ENCODE measurements at regions not wholly inside any gene's neighbourhood (a gene's known extent, or its start where the extent isn't known, plus 50 kb on each side); places are given as distances from the start of the nearest gene placed in this dataset.

DNA sequence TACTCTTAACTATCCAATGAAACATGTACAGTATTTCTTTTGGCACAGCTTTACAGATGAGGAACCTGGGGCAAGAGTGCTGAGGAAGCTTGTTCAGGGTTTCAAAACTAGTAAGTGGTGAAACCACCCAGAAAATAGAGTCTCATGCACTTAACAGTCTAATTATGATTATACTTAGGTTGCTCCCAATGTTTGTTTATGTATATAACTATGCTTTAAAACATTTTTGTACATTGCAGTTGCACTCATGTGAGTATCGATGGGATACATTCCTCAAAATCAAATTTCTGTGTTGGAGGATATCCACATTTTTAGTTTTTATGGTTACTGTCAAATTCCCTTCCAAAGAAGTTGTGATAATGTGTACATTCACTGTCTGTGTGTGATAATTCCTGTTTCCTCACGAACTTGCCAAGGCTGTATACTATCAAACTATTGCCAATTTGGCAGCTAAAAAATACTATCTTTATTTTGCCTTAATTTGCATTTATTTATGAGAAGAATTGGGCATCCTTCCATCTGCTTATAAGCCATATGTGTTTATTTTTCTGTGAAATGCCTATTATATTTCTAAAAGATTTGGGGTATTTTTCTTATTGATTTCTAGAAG lies 143.9 kb upstream of the SSTR1 start:
- 54 to 58% methylated on average over 2 of the region's 2 CpGs for WGBS, 2 donors
- Histone ChIP-seq H3K36me3 (no peaks in the 10 kb centered on the region), H3K27me3 (no peaks in the 10 kb centered on the region), H3K4me3 (no peak overlapping the region), H3K4me1 (no peaks in the 10 kb centered on the region), H3K9me3 (no peaks in the 10 kb centered on the region), H3K27ac (no peak overlapping the region)
- TF ChIP-seq, protein P1, sequence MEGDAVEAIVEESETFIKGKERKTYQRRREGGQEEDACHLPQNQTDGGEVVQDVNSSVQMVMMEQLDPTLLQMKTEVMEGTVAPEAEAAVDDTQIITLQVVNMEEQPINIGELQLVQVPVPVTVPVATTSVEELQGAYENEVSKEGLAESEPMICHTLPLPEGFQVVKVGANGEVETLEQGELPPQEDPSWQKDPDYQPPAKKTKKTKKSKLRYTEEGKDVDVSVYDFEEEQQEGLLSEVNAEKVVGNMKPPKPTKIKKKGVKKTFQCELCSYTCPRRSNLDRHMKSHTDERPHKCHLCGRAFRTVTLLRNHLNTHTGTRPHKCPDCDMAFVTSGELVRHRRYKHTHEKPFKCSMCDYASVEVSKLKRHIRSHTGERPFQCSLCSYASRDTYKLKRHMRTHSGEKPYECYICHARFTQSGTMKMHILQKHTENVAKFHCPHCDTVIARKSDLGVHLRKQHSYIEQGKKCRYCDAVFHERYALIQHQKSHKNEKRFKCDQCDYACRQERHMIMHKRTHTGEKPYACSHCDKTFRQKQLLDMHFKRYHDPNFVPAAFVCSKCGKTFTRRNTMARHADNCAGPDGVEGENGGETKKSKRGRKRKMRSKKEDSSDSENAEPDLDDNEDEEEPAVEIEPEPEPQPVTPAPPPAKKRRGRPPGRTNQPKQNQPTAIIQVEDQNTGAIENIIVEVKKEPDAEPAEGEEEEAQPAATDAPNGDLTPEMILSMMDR (IDR thresholded peaks at IDR 0.05) = no peak
- ATAC-seq (no peak), DNase-seq (no peak), FAIRE-seq (no peak)
- intact Hi-C loops (cut with DNase I) = no loop called here

DNA sequence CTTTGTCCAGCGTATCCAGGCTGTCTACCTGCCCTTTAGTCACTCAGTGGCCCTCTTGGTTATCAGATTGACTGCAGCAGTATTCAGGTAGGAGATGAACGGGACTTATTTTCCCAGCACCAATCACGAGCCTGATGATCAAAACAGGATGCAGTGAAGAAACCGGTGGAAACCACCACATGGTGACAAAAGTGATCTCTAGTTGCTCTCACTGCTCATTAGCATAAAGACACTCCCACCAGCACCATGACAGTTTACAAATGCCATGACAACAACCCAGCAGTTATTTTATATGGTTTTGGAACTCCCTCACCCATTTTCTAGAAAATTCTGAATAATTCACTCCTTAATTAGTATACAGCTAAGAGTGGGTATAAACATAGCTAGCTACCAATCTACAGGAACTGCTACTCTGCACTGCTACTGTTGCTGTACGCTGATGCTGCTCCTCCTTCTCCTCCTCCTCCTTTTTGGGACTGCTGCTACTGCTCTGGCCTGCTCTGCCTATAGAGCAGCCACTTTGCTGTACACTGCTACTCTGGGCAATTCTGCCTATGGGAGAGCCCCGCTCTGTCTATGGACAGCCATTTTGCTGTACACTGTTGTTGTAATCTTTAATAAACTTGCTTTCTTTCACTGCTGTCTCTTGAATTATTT lies 142.5 kb upstream of the SSTR1 start:
- WGBS, 2 donors = 77 to 80% methylated on average over 6 of the region's 6 CpGs
- Histone ChIP-seq H3K27me3 (no peaks in the 10 kb centered on the region), H3K27ac (no peak overlapping the region), H3K4me3 (no peak overlapping the region), H3K36me3 (no peaks in the 10 kb centered on the region), H3K9me3 (no peaks in the 10 kb centered on the region), H3K4me1 (no peaks in the 10 kb centered on the region)
- TF ChIP-seq, protein P1 (IDR thresholded peaks at IDR 0.05) = no peak
- DNase-seq (no peak), FAIRE-seq (no peak), ATAC-seq (no peak)
- intact Hi-C loops (cut with DNase I) = no loop called here

DNA sequence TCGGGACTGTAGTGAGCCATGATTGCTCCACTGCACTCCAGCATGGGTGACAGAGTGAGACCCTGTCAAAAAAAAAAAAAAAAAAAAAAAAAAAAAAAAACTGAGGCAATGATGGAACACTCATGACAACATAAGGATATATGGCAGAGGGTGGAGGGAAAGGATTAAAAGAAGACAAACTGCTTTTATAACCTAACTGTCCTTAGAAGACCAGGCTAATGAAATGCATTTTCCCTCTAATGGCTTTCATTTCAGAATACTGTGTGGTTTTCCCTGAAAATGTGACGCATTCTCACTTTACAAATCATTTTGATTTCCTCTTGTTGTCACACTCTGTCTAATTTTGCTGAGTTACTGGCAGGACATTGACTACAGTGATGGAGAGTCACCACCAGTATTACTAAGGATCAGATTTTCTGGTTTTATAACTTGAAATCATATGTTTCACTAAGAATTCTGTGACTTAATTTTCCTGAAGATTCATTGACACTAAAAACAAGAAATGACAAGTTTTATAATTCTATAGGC lies 137.6 kb upstream of the SSTR1 start:
- no peak for DNase-seq
- TF ChIP-seq, protein P1 (IDR thresholded peaks at IDR 0.05) = no peak
- H3K27ac ChIP-seq = no peak overlapping the region
- no peak for FAIRE-seq
- H3K27me3 ChIP-seq = no peaks in the 10 kb centered on the region
- 73 to 79% methylated on average over 2 of the region's 2 CpGs for WGBS, 2 donors
- no peak overlapping the region for H3K4me3 ChIP-seq
- H3K9me3 ChIP-seq = no peaks in the 10 kb centered on the region
- H3K4me1 ChIP-seq = no peaks in the 10 kb centered on the region
- ATAC-seq = no peak
- intact Hi-C loops (cut with DNase I) = no loop called here
- no peaks in the 10 kb centered on the region for H3K36me3 ChIP-seq

DNA sequence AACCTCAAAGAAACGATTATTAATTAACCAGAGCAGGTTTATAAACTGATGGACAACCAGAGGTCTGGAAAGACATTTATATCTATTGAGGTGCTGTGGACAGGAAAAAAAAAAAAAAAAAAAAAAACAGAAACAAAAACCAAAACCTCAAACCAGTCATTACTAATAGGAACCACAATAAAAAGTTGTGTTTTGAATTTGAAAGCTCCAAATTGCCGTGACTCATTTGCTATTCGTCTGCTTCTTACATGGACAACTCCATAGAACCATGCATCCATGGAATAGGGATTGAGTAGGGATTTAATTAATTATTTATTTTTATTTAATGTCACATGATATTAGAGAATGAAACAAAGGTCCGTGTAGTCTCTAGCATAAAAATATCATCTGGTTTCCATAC lies 134.1 kb upstream of the SSTR1 start:
- intact Hi-C loops (cut with DNase I) = no loop called here
- WGBS, 2 donors = 54 to 56% methylated on average over 4 of the region's 4 CpGs
- FAIRE-seq = no peak

More for the DNA sequence above, 134.1 kb upstream of the SSTR1 start:
- TF ChIP-seq, protein P1 (IDR thresholded peaks at IDR 0.05) = no peak
- Histone ChIP-seq H3K4me1 (no peaks in the 10 kb centered on the region), H3K4me3 (no peak overlapping the region), H3K27ac (no peak overlapping the region), H3K9me3 (no peaks in the 10 kb centered on the region), H3K36me3 (no peaks in the 10 kb centered on the region), H3K27me3 (no peaks in the 10 kb centered on the region)
- ATAC-seq (no peak), DNase-seq (no peak)
